ENCODE measurements at regions not wholly inside any gene's neighbourhood (a gene's known extent, or its start where the extent isn't known, plus 50 kb on each side); places are given as distances from the start of the nearest gene placed in this dataset.

DNA sequence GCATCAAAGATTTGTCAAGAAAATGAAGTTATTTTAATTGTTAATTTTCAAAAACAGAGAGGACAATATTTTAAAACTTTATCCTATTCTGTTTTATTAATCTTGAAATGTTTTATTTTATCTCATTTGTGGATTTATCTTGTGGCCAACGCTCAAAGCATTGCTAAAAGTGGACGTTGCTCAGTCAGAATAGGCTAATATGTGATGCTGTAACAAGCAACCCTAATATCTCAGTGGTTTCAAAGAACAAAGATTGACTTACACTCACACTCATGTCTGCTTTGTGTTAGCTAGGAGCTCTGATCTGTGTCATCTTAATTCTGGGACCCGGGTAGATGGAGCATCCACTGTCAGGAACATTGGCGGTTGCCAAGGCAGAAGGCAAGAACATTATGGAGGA, 86.0 kb upstream of the PLCL2 start:
- TF ChIP-seq, protein P1, sequence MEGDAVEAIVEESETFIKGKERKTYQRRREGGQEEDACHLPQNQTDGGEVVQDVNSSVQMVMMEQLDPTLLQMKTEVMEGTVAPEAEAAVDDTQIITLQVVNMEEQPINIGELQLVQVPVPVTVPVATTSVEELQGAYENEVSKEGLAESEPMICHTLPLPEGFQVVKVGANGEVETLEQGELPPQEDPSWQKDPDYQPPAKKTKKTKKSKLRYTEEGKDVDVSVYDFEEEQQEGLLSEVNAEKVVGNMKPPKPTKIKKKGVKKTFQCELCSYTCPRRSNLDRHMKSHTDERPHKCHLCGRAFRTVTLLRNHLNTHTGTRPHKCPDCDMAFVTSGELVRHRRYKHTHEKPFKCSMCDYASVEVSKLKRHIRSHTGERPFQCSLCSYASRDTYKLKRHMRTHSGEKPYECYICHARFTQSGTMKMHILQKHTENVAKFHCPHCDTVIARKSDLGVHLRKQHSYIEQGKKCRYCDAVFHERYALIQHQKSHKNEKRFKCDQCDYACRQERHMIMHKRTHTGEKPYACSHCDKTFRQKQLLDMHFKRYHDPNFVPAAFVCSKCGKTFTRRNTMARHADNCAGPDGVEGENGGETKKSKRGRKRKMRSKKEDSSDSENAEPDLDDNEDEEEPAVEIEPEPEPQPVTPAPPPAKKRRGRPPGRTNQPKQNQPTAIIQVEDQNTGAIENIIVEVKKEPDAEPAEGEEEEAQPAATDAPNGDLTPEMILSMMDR (conservative IDR thresholded peaks at IDR 0.05; ENCODE audit: low read depth, low read length): no peak
- TF ChIP-seq RAD21 (IDR thresholded peaks at IDR 0.05; ENCODE audit: low read length): no peak
- TF ChIP-seq POLR2A (IDR thresholded peaks at IDR 0.05; ENCODE audit: low read depth, low read length): no peak

Data from IMR-90 (cell line).